ENCODE measurements at regions not wholly inside any gene's neighbourhood (a gene's known extent, or its start where the extent isn't known, plus 50 kb on each side); places are given as distances from the start of the nearest gene placed in this dataset.

- TF ChIP-seq CREB1 (IDR thresholded peaks at IDR 0.05) (no peak), CTCF (IDR thresholded peaks at IDR 0.05; ENCODE audit: control extremely low read depth in 1 of 3, insufficient read depth in 1 of 3, low read depth in 1 of 3, low read length in 3 of 3) (no peak), POLR2A (IDR thresholded peaks at IDR 0.05; ENCODE audit: control extremely low read depth in 1 of 2, low read depth in 2 of 2, low read length in 2 of 2) (no peak), RFX5 (IDR thresholded peaks at IDR 0.05; ENCODE audit: borderline replicate concordance, low read depth, low read length) (no peak), SUZ12 (IDR thresholded peaks at IDR 0.05; ENCODE audit: low read length) (no peak), POLR2AphosphoS5 (IDR thresholded peaks at IDR 0.05; ENCODE audit: low read depth, low read length) (no peak)
Observed at GRCh38 chr3:73120710-73121109, 59.3 kb downstream of the EBLN2 start.
